Left cardiac atrium (tissue), 4 donors: ENCODE measurements at regions not wholly inside any gene's neighbourhood (a gene's known extent, or its start where the extent isn't known, plus 50 kb on each side); places are given as distances from the start of the nearest gene placed in this dataset.

Source experiments
- ATAC-seq, 2 donors: fragments of 200-7000 bp; cut with Tn5 transposase; one replicate each; pipeline ENCODE4 v1.9.1; 2020; ENCODE audit warnings: mild to moderate bottlenecking in 2 of 2, moderate library complexity in 2 of 2
- DNase-seq: peaks from one replicate; pipeline ENCODE4 v3.0.0-alpha.2; 2020
- intact Hi-C, 2 donors: fragments of 100-400 bp; cut with DNase I; formaldehyde crosslinking; loops; one replicate each; pipeline versions ENCODE4 v1.14.1 to v1.15.1; 2022 to 2023
- donor health status: DM: no; HTN: yes; CAD: no.
- donor health status: DM: no; HTN: yes; CAD: no; lungs with severe emphysema.
- donor health status: DM: yes; HTN: yes; CAD: no.
- donor health status: Dilated cardiomyopathy.

- DNase-seq (no peak), ATAC-seq (no peak)
- intact Hi-C loops, result no loop called here
Measured at GRCh38 chr7:28231176-28231575, 50.6 kb upstream of the JAZF1 start.

GRCh38 chr7:28236560-28236959 lies 56.0 kb upstream of the JAZF1 start:
- ATAC-seq (no peak), DNase-seq (no peak)
- intact Hi-C loops, result no loop called here

- ATAC-seq, result peak in 1 of 2 donors; percentile 33
- intact Hi-C loops, result no loop called here
- DNase-seq, result no peak
Measured at GRCh38 chr7:28237363-28237762, 56.8 kb upstream of the JAZF1 start.

GRCh38 chr7:28239823-28240204 lies 59.2 kb upstream of the JAZF1 start:
- intact Hi-C loops, result no loop called here
- peak in 1 of 2 donors; percentile 27 for ATAC-seq

GRCh38 chr7:28240481-28240880 lies 59.9 kb upstream of the JAZF1 start:
- intact Hi-C loops, result no loop called here
- ATAC-seq, result no peak
- DNase-seq, result no peak

More at GRCh38 chr7:28239823-28240204, 59.2 kb upstream of the JAZF1 start:
- DNase-seq, result no peak

GRCh38 chr7:28243861-28244260 lies 63.3 kb upstream of the JAZF1 start:
- ATAC-seq (no peak), DNase-seq (no peak)
- intact Hi-C loops, result no loop called here

- intact Hi-C loops, result no loop called here
- DNase-seq, result no peak
- ATAC-seq, result no peak
Measured at GRCh38 chr7:28245123-28245878, 64.7 kb upstream of the JAZF1 start.

- no peak for DNase-seq
- ATAC-seq, result no peak
- intact Hi-C loops, result no loop called here
Measured at GRCh38 chr7:28246921-28247461, 66.4 kb upstream of the JAZF1 start.

GRCh38 chr7:28258240-28258639 lies 77.6 kb upstream of the JAZF1 start:
- intact Hi-C loops, result no loop called here
- ATAC-seq (no peak), DNase-seq (no peak)

GRCh38 chr7:28260969-28261368 lies 80.4 kb upstream of the JAZF1 start:
- ATAC-seq (no peak), DNase-seq (no peak)
- intact Hi-C loops, result no loop called here

GRCh38 chr7:28263622-28264271 lies 83.2 kb upstream of the JAZF1 start:
- intact Hi-C loops, result no loop called here
- DNase-seq (no peak), ATAC-seq (no peak)

- no peak for DNase-seq
- no peak for ATAC-seq
- intact Hi-C loops, result no loop called here
Measured at GRCh38 chr7:28266402-28266801, 85.8 kb upstream of the JAZF1 start.

GRCh38 chr7:28267012-28267411 lies 86.4 kb upstream of the JAZF1 start:
- intact Hi-C loops, result no loop called here
- DNase-seq, result no peak
- no peak for ATAC-seq

GRCh38 chr7:28269700-28270361 lies 89.2 kb upstream of the JAZF1 start:
- no peak for DNase-seq
- ATAC-seq, result no peak
- intact Hi-C loops, result loop anchor here in 1 of 2 donors (5.0 kb wide), 1 partner anchor 88 kb away; the partner anchor contains the start of gene JAZF1

GRCh38 chr7:28270536-28270935 lies 89.9 kb upstream of the JAZF1 start:
- intact Hi-C loops, result loop anchor here in 1 of 2 donors (5.0 kb wide), 1 partner anchor 88 kb away; the partner anchor contains the start of gene JAZF1
- DNase-seq (no peak), ATAC-seq (no peak)

- ATAC-seq (peak in 1 of 2 donors; percentile 77), DNase-seq (peak; percentile 29)
- intact Hi-C loops, result loop anchor here in 1 of 2 donors (5.0 kb wide), 1 partner anchor 90 kb away; the partner anchor contains the start of gene JAZF1
Measured at GRCh38 chr7:28272461-28272877, 91.9 kb upstream of the JAZF1 start.

- intact Hi-C loops, result no loop called here
- no peak for ATAC-seq
- no peak for DNase-seq
Measured at GRCh38 chr7:28276298-28276697, 95.7 kb upstream of the JAZF1 start.

GRCh38 chr7:28277364-28277763 lies 96.8 kb upstream of the JAZF1 start:
- DNase-seq (no peak), ATAC-seq (no peak)
- intact Hi-C loops, result no loop called here

- no peak for ATAC-seq
- intact Hi-C loops, result no loop called here
- DNase-seq, result no peak
Measured at GRCh38 chr7:28277958-28278357, 97.4 kb upstream of the JAZF1 start.

GRCh38 chr7:28280516-28280915 lies 99.9 kb upstream of the JAZF1 start:
- ATAC-seq (no peak), DNase-seq (no peak)
- intact Hi-C loops, result no loop called here
